HG03439 (cell line): ENCODE measurements at regions not wholly inside any gene's neighbourhood (a gene's known extent, or its start where the extent isn't known, plus 50 kb on each side); places are given as distances from the start of the nearest gene placed in this dataset.

Experiments used
- ATAC-seq: cut with Tn5 transposase; IDR thresholded peaks from one replicate; pipeline ENCODE4 v1.9.1; 2021; ENCODE audit warnings: mild to moderate bottlenecking, moderate library complexity; ENCODE audit not compliant: unreplicated experiment

GRCh38 chr13:100941377-100942368 lies 267.1 kb upstream of the TMTC4 start:
- ATAC-seq: no peak

GRCh38 chr13:100940658-100941057 lies 266.1 kb upstream of the TMTC4 start:
- ATAC-seq: no peak

GRCh38 chr13:100933841-100934240 lies 259.2 kb upstream of the TMTC4 start:
- ATAC-seq: no peak

- ATAC-seq: no peak
Measured at GRCh38 chr13:100922599-100922998, 248.0 kb upstream of the TMTC4 start.

GRCh38 chr13:100921139-100921538 lies 246.5 kb upstream of the TMTC4 start:
- ATAC-seq: no peak

GRCh38 chr13:100917011-100917410 lies 242.4 kb upstream of the TMTC4 start:
- no peak for ATAC-seq

GRCh38 chr13:100913143-100913542 lies 238.5 kb upstream of the TMTC4 start:
- no peak for ATAC-seq

- no peak for ATAC-seq
Measured at GRCh38 chr13:100904293-100904976, 229.8 kb upstream of the TMTC4 start.

- ATAC-seq: no peak
Measured at GRCh38 chr13:100899720-100900316, 225.2 kb upstream of the TMTC4 start.

- no peak for ATAC-seq
Measured at GRCh38 chr13:100898431-100898830, 223.8 kb upstream of the TMTC4 start.

- ATAC-seq: no peak
Measured at GRCh38 chr13:100895651-100896050, 221.1 kb upstream of the TMTC4 start.

- no peak for ATAC-seq
Measured at GRCh38 chr13:100892981-100893380, 218.4 kb upstream of the TMTC4 start.

- ATAC-seq: no peak
Measured at GRCh38 chr13:100890645-100891044, 216.1 kb upstream of the TMTC4 start.

GRCh38 chr13:100887729-100888151 lies 213.1 kb upstream of the TMTC4 start:
- no peak for ATAC-seq

GRCh38 chr13:100883453-100883852 lies 208.9 kb upstream of the TMTC4 start:
- ATAC-seq: no peak

GRCh38 chr13:100881291-100881864 lies 206.8 kb upstream of the TMTC4 start:
- no peak for ATAC-seq

- ATAC-seq: no peak
Measured at GRCh38 chr13:100880166-100880565, 205.6 kb upstream of the TMTC4 start.

- ATAC-seq: no peak
Measured at GRCh38 chr13:100879255-100879654, 204.7 kb upstream of the TMTC4 start.

GRCh38 chr13:100876044-100876403 lies 201.4 kb upstream of the TMTC4 start:
- ATAC-seq: no peak

- peak; percentile 73 for ATAC-seq
Measured at GRCh38 chr13:100875392-100876043, 200.9 kb upstream of the TMTC4 start.

- no peak for ATAC-seq
Measured at GRCh38 chr13:100872761-100873160, 198.2 kb upstream of the TMTC4 start.
